Mesendoderm (in vitro differentiated cells): ENCODE measurements at regions not wholly inside any gene's neighbourhood (a gene's known extent, or its start where the extent isn't known, plus 50 kb on each side); places are given as distances from the start of the nearest gene placed in this dataset.

Source experiments
- DNase-seq: peaks from one replicate; pipeline ENCODE4 v3.0.0; 2013
- H2AK5ac ChIP-seq: 2 replicates; pipeline ENCODE4 v1.6.1; 2013; ENCODE audit warnings: low read length, inconsistent platforms
- H2BK120ac ChIP-seq: 2 replicates; pipeline ENCODE4 v1.6.1; 2013; ENCODE audit warnings: low read depth, mild to moderate bottlenecking, low read length, moderate library complexity, mixed read lengths
- H2BK15ac ChIP-seq: replicated peaks from 2 replicates; pipeline ENCODE4 v1.6.1; 2013; ENCODE audit warnings: low read depth, mild to moderate bottlenecking, moderate library complexity
- H2BK5ac ChIP-seq: 2 replicates; pipeline ENCODE4 v1.6.1; 2013; ENCODE audit warnings: low read length, inconsistent platforms
- H3K18ac ChIP-seq: 2 replicates; pipeline ENCODE4 v1.6.1; 2013; ENCODE audit warnings: mild to moderate bottlenecking, low read length, mixed read lengths
- H3K23ac ChIP-seq: one replicate; pipeline ENCODE4 v1.6.1; 2013; ENCODE audit warnings: low read length
- H3K27ac ChIP-seq: 2 replicates; pipeline ENCODE4 v1.5.1; 2013; ENCODE audit warnings: low read depth, mild to moderate bottlenecking, inconsistent platforms, low read length, moderate library complexity
- H3K27me3 ChIP-seq: 2 replicates; pipeline ENCODE4 v1.6.1; 2013; ENCODE audit warnings: low read length, control low read depth, mild to moderate bottlenecking, inconsistent platforms; ENCODE audit not compliant: insufficient read depth, poor library complexity
- H3K36me3 ChIP-seq: 2 replicates; pipeline ENCODE4 v1.6.1; 2013; ENCODE audit warnings: low read length, inconsistent platforms; ENCODE audit not compliant: control insufficient read depth, insufficient read depth
- H3K4ac ChIP-seq: one replicate; pipeline ENCODE4 v1.6.1; 2013; ENCODE audit warnings: low read depth, mild to moderate bottlenecking, low read length, moderate library complexity
- H3K4me1 ChIP-seq: 2 replicates; pipeline ENCODE4 v1.6.1; 2013; ENCODE audit warnings: low read depth, low read length, inconsistent platforms; ENCODE audit not compliant: control insufficient read depth
- H3K4me2 ChIP-seq: 2 replicates; pipeline ENCODE4 v1.6.1; 2013; ENCODE audit warnings: low read length
- H3K4me3 ChIP-seq: 2 replicates; pipeline ENCODE4 v1.5.1; 2013; ENCODE audit warnings: mild to moderate bottlenecking, low read length
- H3K56ac ChIP-seq: one replicate; pipeline ENCODE4 v1.6.1; 2013; ENCODE audit warnings: low read length
- H3K79me1 ChIP-seq: 2 replicates; pipeline ENCODE4 v1.6.1; 2013; ENCODE audit warnings: low read length, inconsistent platforms
- H3K79me2 ChIP-seq: 2 replicates; pipeline ENCODE4 v1.6.1; 2013; ENCODE audit warnings: mild to moderate bottlenecking, low read length; ENCODE audit not compliant: control insufficient read depth, insufficient read depth
- H3K9ac ChIP-seq: 2 replicates; pipeline ENCODE4 v1.6.1; 2013; ENCODE audit warnings: low read length, inconsistent platforms
- H4K5ac ChIP-seq: one replicate; pipeline ENCODE4 v1.6.1; 2013; ENCODE audit warnings: low read length
- H4K8ac ChIP-seq: one replicate; pipeline ENCODE4 v1.6.1; 2013; ENCODE audit warnings: low read depth, mild to moderate bottlenecking, control low read depth, low read length, moderate library complexity
- WGBS: extraction: QIAGEN DNeasy Blood & Tissue Kit; methylation state at CpG from one replicate; pipeline ENCODE4 v1.1.7; 2013; ENCODE audit warnings: low lambda C conversion rate, missing lambda C conversion rate; ENCODE audit not compliant: insufficient coverage; ENCODE audit errors: extremely low coverage; 5-methylcytosine and 5-hydroxymethylcytosine counted together

- Histone ChIP-seq H3K4me1 (no peaks in the 10 kb centered on the region), H3K23ac (no peak overlapping the region), H3K4ac (no peak overlapping the region), H2BK15ac (no peak overlapping the region), H4K8ac (no peak overlapping the region), H3K27ac (no peak overlapping the region), H2AK5ac (no peak overlapping the region), H3K27me3 (no peaks in the 10 kb centered on the region), H3K4me3 (no peak overlapping the region), H3K36me3 (no peaks in the 10 kb centered on the region), H3K9ac (no peak overlapping the region), H3K56ac (no peak overlapping the region), H3K79me1 (no peaks in the 10 kb centered on the region), H3K18ac (no peak overlapping the region), H3K79me2 (no peaks in the 10 kb centered on the region), H2BK120ac (no peak overlapping the region), H4K5ac (no peak overlapping the region), H2BK5ac (no peak overlapping the region), H3K4me2 (no peak overlapping the region)
- DNase-seq, result no peak
- WGBS, result 100% methylated on average over 2 of the region's 5 CpGs
Observed at GRCh38 chr12:74963867-74964331, 245.7 kb downstream of the KCNC2 start.

GRCh38 chr12:74964390-74964789 lies 245.2 kb downstream of the KCNC2 start:
- Histone ChIP-seq H3K36me3 (no peaks in the 10 kb centered on the region), H3K4me3 (no peak overlapping the region), H2AK5ac (no peak overlapping the region), H3K4me1 (no peaks in the 10 kb centered on the region), H3K27me3 (no peaks in the 10 kb centered on the region), H3K18ac (no peak overlapping the region), H3K23ac (no peak overlapping the region), H3K4me2 (no peak overlapping the region), H3K56ac (no peak overlapping the region), H3K79me1 (no peaks in the 10 kb centered on the region), H4K8ac (no peak overlapping the region), H2BK120ac (no peak overlapping the region), H2BK15ac (no peak overlapping the region), H3K79me2 (no peaks in the 10 kb centered on the region), H3K27ac (no peak overlapping the region), H3K9ac (no peak overlapping the region), H4K5ac (no peak overlapping the region), H3K4ac (no peak overlapping the region), H2BK5ac (no peak overlapping the region)
- no peak for DNase-seq
- WGBS, result no CpG with 5 or more reads among the region's 2 CpGs

- H2BK5ac ChIP-seq, result no peak overlapping the region
- H3K18ac ChIP-seq, result no peak overlapping the region
- no CpG with 5 or more reads among the region's 1 CpG for WGBS
- H3K79me2 ChIP-seq, result no peaks in the 10 kb centered on the region
- no peak overlapping the region for H3K9ac ChIP-seq
- H3K4me2 ChIP-seq, result no peak overlapping the region
- no peaks in the 10 kb centered on the region for H3K79me1 ChIP-seq
- no peaks in the 10 kb centered on the region for H3K27me3 ChIP-seq
- H4K5ac ChIP-seq, result no peak overlapping the region
- H4K8ac ChIP-seq, result no peak overlapping the region
- H3K4ac ChIP-seq, result no peak overlapping the region
- no peak overlapping the region for H3K56ac ChIP-seq
- H3K36me3 ChIP-seq, result no peaks in the 10 kb centered on the region
- no peaks in the 10 kb centered on the region for H3K4me1 ChIP-seq
- no peak overlapping the region for H3K4me3 ChIP-seq
- H3K23ac ChIP-seq, result no peak overlapping the region
- no peak for DNase-seq
- no peak overlapping the region for H2BK15ac ChIP-seq
- H2BK120ac ChIP-seq, result no peak overlapping the region
- no peak overlapping the region for H3K27ac ChIP-seq
- H2AK5ac ChIP-seq, result no peak overlapping the region
Observed at GRCh38 chr12:74971201-74971600, 238.4 kb downstream of the KCNC2 start.

- Histone ChIP-seq H2BK120ac (no peak overlapping the region), H2BK5ac (no peak overlapping the region), H4K8ac (no peak overlapping the region), H3K9ac (no peak overlapping the region), H3K4me2 (no peak overlapping the region), H3K79me2 (no peaks in the 10 kb centered on the region), H3K56ac (no peak overlapping the region), H4K5ac (no peak overlapping the region), H3K27ac (no peak overlapping the region), H3K4ac (no peak overlapping the region), H3K36me3 (no peaks in the 10 kb centered on the region), H2BK15ac (no peak overlapping the region), H3K79me1 (no peaks in the 10 kb centered on the region), H3K23ac (no peak overlapping the region), H3K4me3 (no peak overlapping the region), H3K18ac (no peak overlapping the region), H3K27me3 (no peaks in the 10 kb centered on the region), H3K4me1 (no peaks in the 10 kb centered on the region), H2AK5ac (no peak overlapping the region)
- no CpG with 5 or more reads among the region's 5 CpGs for WGBS
- no peak for DNase-seq
Observed at GRCh38 chr12:74977832-74978481, 231.7 kb downstream of the KCNC2 start.

- Histone ChIP-seq H4K8ac (no peak overlapping the region), H3K27me3 (no peaks in the 10 kb centered on the region), H2BK120ac (no peak overlapping the region), H3K9ac (no peak overlapping the region), H3K79me1 (no peaks in the 10 kb centered on the region), H3K4me2 (no peak overlapping the region), H3K36me3 (no peaks in the 10 kb centered on the region), H3K4me3 (no peak overlapping the region), H2BK5ac (no peak overlapping the region), H3K4ac (no peak overlapping the region), H2AK5ac (no peak overlapping the region), H3K56ac (no peak overlapping the region), H3K18ac (no peak overlapping the region), H4K5ac (no peak overlapping the region), H2BK15ac (no peak overlapping the region), H3K79me2 (no peaks in the 10 kb centered on the region), H3K23ac (no peak overlapping the region), H3K27ac (no peak overlapping the region), H3K4me1 (no peaks in the 10 kb centered on the region)
- WGBS, result no CpG with 5 or more reads among the region's 4 CpGs
- DNase-seq, result no peak
Observed at GRCh38 chr12:74980510-74980909, 229.1 kb downstream of the KCNC2 start.

- Histone ChIP-seq H2BK120ac (no peak overlapping the region), H3K23ac (no peak overlapping the region), H3K4me2 (no peak overlapping the region), H3K4me1 (no peaks in the 10 kb centered on the region), H3K4me3 (no peak overlapping the region), H2BK5ac (no peak overlapping the region), H3K36me3 (no peaks in the 10 kb centered on the region), H2BK15ac (no peak overlapping the region), H3K27ac (no peak overlapping the region), H3K9ac (no peak overlapping the region), H3K4ac (no peak overlapping the region), H3K27me3 (no peaks in the 10 kb centered on the region), H3K18ac (no peak overlapping the region), H3K79me2 (no peaks in the 10 kb centered on the region), H4K5ac (no peak overlapping the region), H3K56ac (no peak overlapping the region), H2AK5ac (no peak overlapping the region), H3K79me1 (no peaks in the 10 kb centered on the region), H4K8ac (no peak overlapping the region)
- no peak for DNase-seq
- no CpG with 5 or more reads among the region's 1 CpG for WGBS
Observed at GRCh38 chr12:74981541-74981940, 228.1 kb downstream of the KCNC2 start.
